ENCODE measurements at regions not wholly inside any gene's neighbourhood (a gene's known extent, or its start where the extent isn't known, plus 50 kb on each side); places are given as distances from the start of the nearest gene placed in this dataset.

GRCh38 chr20:12715371-12715770 lies 293.4 kb upstream of the SPTLC3 start:
- intact Hi-C loops (cut with DNase I), result no loop called here
- no peak overlapping the region for H3K4me3 ChIP-seq
- H3K27me3 ChIP-seq (replicated peaks; ENCODE audit: insufficient read depth), result no peaks in the 10 kb centered on the region
- H3K4me1 ChIP-seq (replicated peaks), result no peaks in the 10 kb centered on the region
- H3K36me3 ChIP-seq, result no peaks in the 10 kb centered on the region
- TF ChIP-seq POLR2AphosphoS5 (IDR thresholded peaks at IDR 0.05) (no peak), CTCF (IDR thresholded peaks at IDR 0.05) (no peak), POLR2A (IDR thresholded peaks at IDR 0.05) (no peak)
- no peak overlapping the region for H3K27ac ChIP-seq
- 58% methylated on average over 2 of the region's 2 CpGs for WGBS
- DNase-seq (ENCODE audit: low spot score), result no peak
- no peaks in the 10 kb centered on the region for H3K9me3 ChIP-seq

- Histone ChIP-seq H3K9me3 (no peaks in the 10 kb centered on the region), H3K4me3 (no peak overlapping the region), H3K27ac (no peak overlapping the region), H3K36me3 (no peaks in the 10 kb centered on the region), H3K27me3 (replicated peaks; ENCODE audit: insufficient read depth) (no peaks in the 10 kb centered on the region), H3K4me1 (replicated peaks) (no peaks in the 10 kb centered on the region)
- no peak for TF ChIP-seq POLR2AphosphoS5 (IDR thresholded peaks at IDR 0.05)
- 87% methylated on average over 3 of the region's 3 CpGs for WGBS
- intact Hi-C loops (cut with DNase I), result no loop called here
- no peak for DNase-seq (ENCODE audit: low spot score)
These were observed 292.6 kb upstream of the SPTLC3 start for GRCh38 chr20:12715991-12716680.

- no peak overlapping the region for H3K4me3 ChIP-seq
These were observed 291.7 kb upstream of the SPTLC3 start for GRCh38 chr20:12717061-12717460.

GRCh38 chr20:12718619-12719018 lies 290.2 kb upstream of the SPTLC3 start:
- Histone ChIP-seq H3K27me3 (replicated peaks; ENCODE audit: insufficient read depth) (no peaks in the 10 kb centered on the region), H3K27ac (no peak overlapping the region), H3K4me1 (replicated peaks) (no peaks in the 10 kb centered on the region), H3K36me3 (no peaks in the 10 kb centered on the region), H3K9me3 (no peaks in the 10 kb centered on the region), H3K4me3 (no peak overlapping the region)
- 80% methylated on average over 4 of the region's 4 CpGs for WGBS
- intact Hi-C loops (cut with DNase I), result no loop called here
- no peak for DNase-seq (ENCODE audit: low spot score)
- TF ChIP-seq CTCF (IDR thresholded peaks at IDR 0.05) (no peak), POLR2A (IDR thresholded peaks at IDR 0.05) (no peak), POLR2AphosphoS5 (IDR thresholded peaks at IDR 0.05) (no peak)

More at GRCh38 chr20:12717061-12717460, 291.7 kb upstream of the SPTLC3 start:
- intact Hi-C loops (cut with DNase I), result no loop called here
- no peaks in the 10 kb centered on the region for H3K9me3 ChIP-seq
- H3K27ac ChIP-seq, result no peak overlapping the region
- H3K36me3 ChIP-seq, result no peaks in the 10 kb centered on the region
- WGBS, result 97% methylated on average over 1 of the region's 1 CpG
- DNase-seq (ENCODE audit: low spot score), result no peak
- TF ChIP-seq CTCF (IDR thresholded peaks at IDR 0.05), result no peak
- no peak for TF ChIP-seq POLR2AphosphoS5 (IDR thresholded peaks at IDR 0.05)
- TF ChIP-seq POLR2A (IDR thresholded peaks at IDR 0.05), result no peak
- no peaks in the 10 kb centered on the region for H3K27me3 ChIP-seq (replicated peaks; ENCODE audit: insufficient read depth)
- no peaks in the 10 kb centered on the region for H3K4me1 ChIP-seq (replicated peaks)

- no peaks in the 10 kb centered on the region for H3K4me1 ChIP-seq (replicated peaks)
- H3K9me3 ChIP-seq, result no peaks in the 10 kb centered on the region
- H3K27ac ChIP-seq, result no peak overlapping the region
- no peaks in the 10 kb centered on the region for H3K36me3 ChIP-seq
- intact Hi-C loops (cut with DNase I), result no loop called here
- 53% methylated on average over 2 of the region's 2 CpGs for WGBS
- no peak overlapping the region for H3K4me3 ChIP-seq
- no peak for TF ChIP-seq CTCF (IDR thresholded peaks at IDR 0.05)
- no peak for TF ChIP-seq POLR2A (IDR thresholded peaks at IDR 0.05)
- no peak for TF ChIP-seq POLR2AphosphoS5 (IDR thresholded peaks at IDR 0.05)
- DNase-seq (ENCODE audit: low spot score), result no peak
- H3K27me3 ChIP-seq (replicated peaks; ENCODE audit: insufficient read depth), result no peaks in the 10 kb centered on the region
These were observed 287.1 kb upstream of the SPTLC3 start for GRCh38 chr20:12721636-12722035.
